H9 (cell line): ENCODE measurements at regions not wholly inside any gene's neighbourhood (a gene's known extent, or its start where the extent isn't known, plus 50 kb on each side); places are given as distances from the start of the nearest gene placed in this dataset.
"Not testable (repeated sequence)": the region's sequence is repeated elsewhere in the genome, so short reads cannot be mapped to it uniquely, and the experiment has no call there.

Experiments used
- DNase-seq: peaks from one replicate; pipeline ENCODE4 v3.0.0-alpha.2; 2017
- H2AFZ ChIP-seq: one replicate; pipeline ENCODE4 v1.6.1; 2013; ENCODE audit warnings: mild to moderate bottlenecking, low read length, control low read depth, moderate library complexity
- H2AK5ac ChIP-seq: 2 replicates; pipeline ENCODE4 v1.6.1; 2013; ENCODE audit warnings: low read length, control low read depth, mixed read lengths; ENCODE audit not compliant: insufficient read length
- H2BK120ac ChIP-seq: one replicate; pipeline ENCODE4 v1.6.1; 2013; ENCODE audit warnings: low read depth, mild to moderate bottlenecking, low read length, control low read depth, inconsistent platforms; ENCODE audit not compliant: poor library complexity, severe bottlenecking
- H2BK12ac ChIP-seq: 2 replicates; pipeline ENCODE4 v1.6.1; 2013; ENCODE audit warnings: low read length, control low read depth, mixed read lengths, low read depth; ENCODE audit not compliant: insufficient read length
- H2BK15ac ChIP-seq: 2 replicates; pipeline ENCODE4 v1.6.1; 2013; ENCODE audit warnings: low read depth, low read length, control low read depth
- H2BK20ac ChIP-seq: one replicate; pipeline ENCODE4 v1.6.1; 2013; ENCODE audit warnings: low read depth, mild to moderate bottlenecking, low read length, control low read depth, inconsistent platforms; ENCODE audit not compliant: poor library complexity, severe bottlenecking
- H2BK5ac ChIP-seq: 2 replicates; pipeline ENCODE4 v1.6.1; 2013; ENCODE audit warnings: low read length, control low read depth, mixed read lengths; ENCODE audit not compliant: insufficient read length
- H3K14ac ChIP-seq: 2 replicates; pipeline ENCODE4 v1.6.1; 2013; ENCODE audit warnings: low read length, control low read depth; ENCODE audit not compliant: insufficient read depth
- H3K18ac ChIP-seq: 2 replicates; pipeline ENCODE4 v1.6.1; 2013; ENCODE audit warnings: low read depth, mild to moderate bottlenecking, mixed read lengths, low read length, control low read depth; ENCODE audit not compliant: insufficient read length
- H3K23ac ChIP-seq: 2 replicates; pipeline ENCODE4 v1.6.1; 2013; ENCODE audit warnings: low read length, control low read depth, mixed read lengths, low read depth; ENCODE audit not compliant: insufficient read length
- H3K23me2 ChIP-seq: 2 replicates; pipeline ENCODE4 v1.6.1; 2013; ENCODE audit warnings: low read depth, mild to moderate bottlenecking, mixed read lengths, low read length, control low read depth; ENCODE audit not compliant: insufficient read length, poor library complexity, severe bottlenecking
- H3K27ac ChIP-seq: 2 replicates; pipeline ENCODE4 v1.5.1; 2013; ENCODE audit warnings: low read length, control low read depth, mixed read lengths, low read depth; ENCODE audit not compliant: insufficient read length
- H3K27me3 ChIP-seq: 2 replicates; pipeline ENCODE4 v1.6.1; 2013; ENCODE audit warnings: low read length, control low read depth, inconsistent platforms; ENCODE audit not compliant: insufficient read depth
- H3K4ac ChIP-seq: 2 replicates; pipeline ENCODE4 v1.6.1; 2013; ENCODE audit warnings: low read depth, mild to moderate bottlenecking, control low read depth, inconsistent platforms, low read length, moderate library complexity
- H3K4me1 ChIP-seq: 2 replicates; pipeline ENCODE4 v1.6.1; 2013; ENCODE audit warnings: low read length, control low read depth, inconsistent platforms; ENCODE audit not compliant: insufficient read depth
- H3K4me2 ChIP-seq: 2 replicates; pipeline ENCODE4 v1.6.1; 2013; ENCODE audit warnings: low read length, control low read depth, mixed read lengths; ENCODE audit not compliant: insufficient read length, insufficient read depth
- H3K56ac ChIP-seq: 2 replicates; pipeline ENCODE4 v1.6.1; 2013; ENCODE audit warnings: low read depth, mild to moderate bottlenecking, mixed read lengths, low read length, control low read depth; ENCODE audit not compliant: insufficient read length
- H3K79me1 ChIP-seq: 2 replicates; pipeline ENCODE4 v1.6.1; 2013; ENCODE audit warnings: low read depth, mild to moderate bottlenecking, moderate library complexity, low read length, control low read depth, inconsistent platforms; ENCODE audit not compliant: insufficient read depth, poor library complexity, severe bottlenecking
- H3K79me2 ChIP-seq: 2 replicates; pipeline ENCODE4 v1.6.1; 2013; ENCODE audit warnings: low read length, control low read depth, inconsistent platforms; ENCODE audit not compliant: insufficient read depth
- H3K9ac ChIP-seq: 2 replicates; pipeline ENCODE4 v1.6.1; 2013; ENCODE audit warnings: low read length, control low read depth, mixed read lengths; ENCODE audit not compliant: insufficient read length; ENCODE audit errors: extremely low read depth
- H3K9me3 ChIP-seq: one replicate; pipeline ENCODE4 v1.6.1; 2013; ENCODE audit warnings: low read depth, low read length, inconsistent platforms; ENCODE audit not compliant: control insufficient read depth
- H3T11ph ChIP-seq: one replicate; pipeline ENCODE4 v1.6.1; 2013; ENCODE audit warnings: mild to moderate bottlenecking, low read length, control low read depth, inconsistent platforms
- H4K20me1 ChIP-seq: one replicate; pipeline ENCODE4 v1.6.1; 2013; ENCODE audit not compliant: control insufficient read depth, insufficient read length, insufficient read depth
- H4K5ac ChIP-seq: 2 replicates; pipeline ENCODE4 v1.6.1; 2013; ENCODE audit warnings: low read depth, mild to moderate bottlenecking, mixed read lengths, low read length, control low read depth; ENCODE audit not compliant: insufficient read length
- H4K8ac ChIP-seq: replicated peaks from 2 replicates; pipeline ENCODE4 v1.6.1; 2013; ENCODE audit warnings: low read length, control low read depth, mixed read lengths, low read depth; ENCODE audit not compliant: insufficient read length
- H4K91ac ChIP-seq: 2 replicates; pipeline ENCODE4 v1.6.1; 2013; ENCODE audit warnings: low read depth, mild to moderate bottlenecking, moderate library complexity, mixed read lengths, low read length, control low read depth; ENCODE audit not compliant: insufficient read length
- H3K27ac Mint-ChIP-seq, 3 experiments: 2 replicates in 2 of 3; 3 replicates in 1 of 3; pipeline ENCODE4 v1.8.0; 2020 to 2021; ENCODE audit warnings: mixed read lengths in 3 of 3, mild to moderate bottlenecking in 1 of 3, moderate library complexity in 1 of 3
- H3K27me3 Mint-ChIP-seq: 2 replicates; pipeline ENCODE4 v1.8.0; 2021; ENCODE audit warnings: low read depth, mild to moderate bottlenecking, moderate library complexity, mixed read lengths
- H3K36me3 Mint-ChIP-seq, 3 experiments: 2 replicates in 2 of 3; 3 replicates in 1 of 3; pipeline ENCODE4 v1.8.0; 2020 to 2021; ENCODE audit warnings: low read depth in 3 of 3, mixed read lengths in 3 of 3; ENCODE audit not compliant: insufficient read depth in 1 of 3
- H3K4me1 Mint-ChIP-seq, 2 experiments: 2 replicates each; pipeline ENCODE4 v1.8.0; 2020; ENCODE audit warnings: mixed read lengths in 2 of 2
- H3K4me3 Mint-ChIP-seq, 2 experiments: 2 replicates in 1 of 2; 3 replicates in 1 of 2; pipeline ENCODE4 v1.8.0; 2020 to 2021; ENCODE audit warnings: mild to moderate bottlenecking in 2 of 2, mixed read lengths in 2 of 2, moderate library complexity in 1 of 2
- H3K9me3 Mint-ChIP-seq, 2 experiments: 2 replicates in 1 of 2; 3 replicates in 1 of 2; pipeline ENCODE4 v1.8.0; 2020; ENCODE audit warnings: mild to moderate bottlenecking in 2 of 2, mixed read lengths in 2 of 2, moderate library complexity in 1 of 2
- WGBS: extraction: QIAGEN DNeasy Blood & Tissue Kit; methylation state at CpG from one replicate; pipeline ENCODE4 v1.1.7; 2013; ENCODE audit warnings: missing lambda C conversion rate, low lambda C conversion rate, mixed read lengths; ENCODE audit not compliant: insufficient read length; ENCODE audit errors: extremely low coverage; 5-methylcytosine and 5-hydroxymethylcytosine counted together

DNA sequence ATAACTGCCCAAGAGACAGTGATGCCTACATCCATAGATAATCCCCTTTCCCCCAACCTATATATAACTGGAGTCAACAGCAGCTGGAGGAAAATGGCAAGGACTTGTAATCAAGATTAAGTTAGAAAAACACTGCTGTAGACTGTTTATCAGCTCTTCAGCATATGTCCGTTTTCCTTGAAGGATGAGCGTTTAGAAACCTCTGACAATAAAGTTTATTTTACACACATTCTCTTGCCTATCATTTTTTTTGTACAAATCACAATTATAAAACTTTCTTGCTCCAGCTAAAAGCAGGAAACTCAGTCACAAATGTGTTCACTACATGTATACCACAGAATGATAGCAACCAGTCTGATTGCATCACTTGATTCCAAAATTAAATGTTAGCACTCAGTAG is 50.8 kb downstream of the PPIAL4G start:
- not testable (repeated sequence) for H3K4me2 ChIP-seq, H3T11ph ChIP-seq, H2BK120ac ChIP-seq, H3K4ac ChIP-seq, H3K9ac ChIP-seq, DNase-seq, H4K8ac ChIP-seq, H3K18ac ChIP-seq, H3K27ac ChIP-seq, H3K4me1 ChIP-seq, H3K27ac Mint-ChIP-seq, H3K14ac ChIP-seq, H4K20me1 ChIP-seq, H2BK5ac ChIP-seq, H3K56ac ChIP-seq, H3K79me1 ChIP-seq, H3K4me3 Mint-ChIP-seq, H2AK5ac ChIP-seq, H2AFZ ChIP-seq, H2BK12ac ChIP-seq, H3K9me3 Mint-ChIP-seq, H3K27me3 Mint-ChIP-seq, H3K23ac ChIP-seq, H3K9me3 ChIP-seq, H3K27me3 ChIP-seq, H4K91ac ChIP-seq, H2BK15ac ChIP-seq, H3K23me2 ChIP-seq, H3K4me1 Mint-ChIP-seq, H4K5ac ChIP-seq, H3K79me2 ChIP-seq, H2BK20ac ChIP-seq
- no CpG with 5 or more reads among the region's 2 CpGs for WGBS
- H3K36me3 Mint-ChIP-seq: peaks cover 2 to 43% (median 9%) of the 10 kb centered on the region in 3 experiments; a peak in 5 of 7 replicates

DNA sequence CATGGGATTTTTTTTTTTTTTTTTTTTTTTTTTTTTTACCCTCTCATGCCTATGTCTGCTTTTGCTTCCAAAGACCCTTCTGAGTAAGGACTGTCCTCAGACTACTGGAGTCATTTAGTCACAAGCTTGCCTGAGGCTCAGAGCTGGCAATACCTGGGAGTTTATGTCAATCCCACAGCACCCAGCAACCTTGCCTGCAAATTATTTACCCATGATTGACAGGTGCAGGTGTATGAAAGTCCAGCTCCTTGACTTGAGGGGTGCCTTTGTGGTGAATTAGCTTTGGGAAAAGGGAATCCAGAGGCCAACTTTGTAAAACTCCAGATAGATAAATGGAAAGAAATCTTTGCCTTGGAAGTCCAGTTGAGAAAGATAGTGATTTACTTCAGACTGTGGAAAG is 53.2 kb downstream of the PPIAL4G start:
- not testable (repeated sequence) for H3K27ac Mint-ChIP-seq

More for the DNA sequence above, 53.2 kb downstream of the PPIAL4G start:
- not testable (repeated sequence) for H4K5ac ChIP-seq, H3T11ph ChIP-seq, H3K79me2 ChIP-seq, H4K91ac ChIP-seq, DNase-seq, H3K23me2 ChIP-seq, H3K14ac ChIP-seq, H3K4me2 ChIP-seq, H3K9me3 ChIP-seq, H2AK5ac ChIP-seq, H3K27ac ChIP-seq, H4K8ac ChIP-seq, H3K23ac ChIP-seq, H2BK15ac ChIP-seq, H3K79me1 ChIP-seq, H3K9ac ChIP-seq, H2BK5ac ChIP-seq, H2BK20ac ChIP-seq, H3K27me3 ChIP-seq, H2AFZ ChIP-seq, H3K4me1 Mint-ChIP-seq, H3K56ac ChIP-seq, H3K27me3 Mint-ChIP-seq, H3K4me3 Mint-ChIP-seq, H4K20me1 ChIP-seq, H2BK12ac ChIP-seq, H3K4ac ChIP-seq, H3K18ac ChIP-seq, H2BK120ac ChIP-seq, H3K4me1 ChIP-seq, H3K9me3 Mint-ChIP-seq
- H3K36me3 Mint-ChIP-seq: peaks cover 4 to 46% (median 9%) of the 10 kb centered on the region in 3 experiments; a peak in 4 of 7 replicates
